Glutamatergic neuron (in vitro differentiated cells): ENCODE measurements at regions not wholly inside any gene's neighbourhood (a gene's known extent, or its start where the extent isn't known, plus 50 kb on each side); places are given as distances from the start of the nearest gene placed in this dataset.
"Not testable (repeated sequence)": the region's sequence is repeated elsewhere in the genome, so short reads cannot be mapped to it uniquely, and the experiment has no call there.

Experiments
- DNase-seq: peaks from one replicate; pipeline ENCODE4 v3.0.0; 2022
- H3K27ac Mint-ChIP-seq: one replicate; pipeline ENCODE4 v1.8.0; 2020; ENCODE audit warnings: mild to moderate bottlenecking, mixed read lengths, inconsistent platforms; ENCODE audit not compliant: unreplicated experiment
- H3K27me3 Mint-ChIP-seq: one replicate; pipeline ENCODE4 v1.8.0; 2020; ENCODE audit warnings: mild to moderate bottlenecking, moderate library complexity, mixed read lengths, inconsistent platforms; ENCODE audit not compliant: unreplicated experiment
- H3K36me3 Mint-ChIP-seq: one replicate; pipeline ENCODE4 v1.8.0; 2020; ENCODE audit warnings: mild to moderate bottlenecking, mixed read lengths, inconsistent platforms; ENCODE audit not compliant: unreplicated experiment
- H3K4me1 Mint-ChIP-seq: one replicate; pipeline ENCODE4 v1.8.0; 2020; ENCODE audit warnings: mild to moderate bottlenecking, low read depth, mixed read lengths, inconsistent platforms; ENCODE audit not compliant: unreplicated experiment
- H3K4me3 Mint-ChIP-seq: one replicate; pipeline ENCODE4 v1.8.0; 2020; ENCODE audit warnings: mild to moderate bottlenecking, mixed read lengths, inconsistent platforms; ENCODE audit not compliant: unreplicated experiment
- H3K9me3 Mint-ChIP-seq: one replicate; pipeline ENCODE4 v1.8.0; 2020; ENCODE audit warnings: mild to moderate bottlenecking, moderate library complexity, mixed read lengths, inconsistent platforms; ENCODE audit not compliant: unreplicated experiment
- TF ChIP-seq, protein P1 (sequence below): fragments of 200-600 bp; sonication (generic); IDR thresholded peaks from one replicate; pipeline ENCODE4 v1.5.0; 2021; ENCODE audit not compliant: partially characterized antibody, unreplicated experiment

GRCh38 chr13:80881034-80881433 lies 540.1 kb upstream of the SPRY2 start:
- TF ChIP-seq, protein P1, sequence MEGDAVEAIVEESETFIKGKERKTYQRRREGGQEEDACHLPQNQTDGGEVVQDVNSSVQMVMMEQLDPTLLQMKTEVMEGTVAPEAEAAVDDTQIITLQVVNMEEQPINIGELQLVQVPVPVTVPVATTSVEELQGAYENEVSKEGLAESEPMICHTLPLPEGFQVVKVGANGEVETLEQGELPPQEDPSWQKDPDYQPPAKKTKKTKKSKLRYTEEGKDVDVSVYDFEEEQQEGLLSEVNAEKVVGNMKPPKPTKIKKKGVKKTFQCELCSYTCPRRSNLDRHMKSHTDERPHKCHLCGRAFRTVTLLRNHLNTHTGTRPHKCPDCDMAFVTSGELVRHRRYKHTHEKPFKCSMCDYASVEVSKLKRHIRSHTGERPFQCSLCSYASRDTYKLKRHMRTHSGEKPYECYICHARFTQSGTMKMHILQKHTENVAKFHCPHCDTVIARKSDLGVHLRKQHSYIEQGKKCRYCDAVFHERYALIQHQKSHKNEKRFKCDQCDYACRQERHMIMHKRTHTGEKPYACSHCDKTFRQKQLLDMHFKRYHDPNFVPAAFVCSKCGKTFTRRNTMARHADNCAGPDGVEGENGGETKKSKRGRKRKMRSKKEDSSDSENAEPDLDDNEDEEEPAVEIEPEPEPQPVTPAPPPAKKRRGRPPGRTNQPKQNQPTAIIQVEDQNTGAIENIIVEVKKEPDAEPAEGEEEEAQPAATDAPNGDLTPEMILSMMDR = no peak
- no peak for DNase-seq
- Mint-ChIP-seq H3K27me3 (no peaks in the 10 kb centered on the region), H3K9me3 (no peaks in the 10 kb centered on the region), H3K4me1 (no peaks in the 10 kb centered on the region), H3K4me3 (no peak overlapping the region), H3K36me3 (no peaks in the 10 kb centered on the region), H3K27ac (no peak overlapping the region)

- H3K4me1 Mint-ChIP-seq = no peaks in the 10 kb centered on the region
- no peaks in the 10 kb centered on the region for H3K36me3 Mint-ChIP-seq
- H3K27ac Mint-ChIP-seq = no peak overlapping the region
- no peaks in the 10 kb centered on the region for H3K27me3 Mint-ChIP-seq
- DNase-seq = no peak
- TF ChIP-seq, protein P1 = no peak
- no peak overlapping the region for H3K4me3 Mint-ChIP-seq
- no peaks in the 10 kb centered on the region for H3K9me3 Mint-ChIP-seq
Measured at GRCh38 chr13:80877944-80878241, 537.0 kb upstream of the SPRY2 start.

GRCh38 chr13:80877209-80877943 lies 536.5 kb upstream of the SPRY2 start:
- H3K27me3 Mint-ChIP-seq = no peaks in the 10 kb centered on the region
- TF ChIP-seq, protein P1 = no peak
- H3K4me1 Mint-ChIP-seq = no peaks in the 10 kb centered on the region
- no peak overlapping the region for H3K4me3 Mint-ChIP-seq
- no peaks in the 10 kb centered on the region for H3K36me3 Mint-ChIP-seq
- DNase-seq = no peak
- H3K9me3 Mint-ChIP-seq = no peaks in the 10 kb centered on the region
- H3K27ac Mint-ChIP-seq = no peak overlapping the region

DNA sequence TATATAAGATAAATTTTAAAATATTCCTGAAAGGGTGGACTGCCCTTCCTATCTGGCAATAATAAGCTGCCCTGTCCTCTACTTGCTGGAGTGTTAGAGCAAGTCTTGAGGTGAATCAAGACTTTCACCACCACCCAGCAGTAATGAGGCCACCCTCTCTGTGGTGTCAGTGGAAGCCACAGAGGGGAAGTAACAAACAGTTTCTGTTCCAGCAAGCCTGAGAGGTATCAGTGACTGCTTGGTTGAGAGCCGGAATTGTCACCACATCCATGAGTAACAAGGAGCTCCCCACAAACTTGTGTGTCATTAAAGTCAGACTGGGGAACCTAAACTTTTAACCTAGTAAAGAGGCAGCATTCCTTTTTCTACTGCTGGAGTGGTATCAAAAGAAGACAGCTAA lies 532.7 kb upstream of the SPRY2 start:
- Mint-ChIP-seq H3K27ac (no peak overlapping the region), H3K4me3 (no peak overlapping the region), H3K27me3 (no peaks in the 10 kb centered on the region), H3K36me3 (no peaks in the 10 kb centered on the region), H3K4me1 (peaks cover 2% of the 10 kb centered on the region), H3K9me3 (no peaks in the 10 kb centered on the region)
- TF ChIP-seq, protein P1 = no peak
- no peak for DNase-seq

DNA sequence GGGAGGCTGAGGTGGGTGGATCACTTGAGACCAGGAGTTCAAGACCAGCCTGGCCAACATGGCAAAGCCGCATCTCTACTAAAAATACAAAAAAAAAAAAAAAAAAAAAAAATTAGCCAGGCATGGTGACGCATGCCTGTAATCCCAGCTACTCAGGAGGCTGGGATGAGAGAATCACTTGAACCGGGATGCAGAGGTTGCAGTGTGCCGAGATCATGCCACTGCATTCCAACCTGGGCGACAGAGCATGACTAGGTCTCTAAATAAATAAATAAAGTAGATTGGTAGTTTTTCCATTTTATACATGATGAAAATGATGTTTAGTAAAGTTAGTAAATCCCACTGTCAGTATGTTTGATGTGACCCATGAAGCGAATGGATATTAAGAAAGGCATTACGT lies 531.0 kb upstream of the SPRY2 start:
- DNase-seq, H3K27me3 Mint-ChIP-seq, H3K4me1 Mint-ChIP-seq, H3K27ac Mint-ChIP-seq, H3K4me3 Mint-ChIP-seq, H3K9me3 Mint-ChIP-seq, H3K36me3 Mint-ChIP-seq: not testable (repeated sequence)
